ENCODE measurements at regions not wholly inside any gene's neighbourhood (a gene's known extent, or its start where the extent isn't known, plus 50 kb on each side); places are given as distances from the start of the nearest gene placed in this dataset.

DNA sequence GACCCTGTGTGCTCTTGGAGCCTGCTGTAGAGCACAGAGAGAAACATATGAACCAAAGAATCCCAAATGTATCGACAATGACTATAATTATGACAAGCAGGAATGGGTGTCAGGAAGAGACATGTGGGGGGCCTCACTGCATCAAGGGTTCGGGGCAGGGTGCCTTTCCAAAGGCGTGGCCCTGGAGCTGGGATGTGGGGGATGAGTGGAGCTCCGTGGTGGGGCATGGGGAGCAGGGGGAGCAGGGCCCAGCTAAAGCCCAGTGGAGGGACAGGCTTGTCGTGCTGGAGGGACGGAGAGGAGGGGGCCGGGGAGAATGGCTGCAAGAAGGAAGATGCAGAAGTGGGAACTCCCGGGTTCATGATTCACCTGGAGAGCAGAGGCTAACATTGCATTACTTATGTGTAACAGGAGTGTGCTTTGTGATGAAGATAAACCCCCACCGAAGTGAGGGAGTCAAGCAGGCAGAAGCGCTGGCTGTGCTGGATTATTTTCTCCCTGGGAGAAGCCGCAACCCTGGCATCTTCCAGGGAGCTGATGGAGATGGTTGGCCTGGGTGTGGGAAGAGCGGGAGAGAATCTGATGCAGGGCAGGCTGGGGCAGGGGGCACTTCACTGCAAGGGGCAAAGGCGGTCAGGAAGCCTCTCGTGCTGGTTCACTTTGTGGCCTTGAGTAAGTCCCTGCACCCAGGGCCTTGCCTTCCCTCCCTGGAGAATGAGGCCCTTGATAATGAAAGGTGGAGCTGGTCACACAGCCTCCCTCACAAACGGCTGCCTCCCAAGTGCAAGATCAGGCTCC, 124.6 kb upstream of the RUNX3 start:
- H3K27me3 Mint-ChIP-seq (ENCODE audit: insufficient read depth) = peaks cover 2% of the 10 kb centered on the region
- no peaks in the 10 kb centered on the region for H3K36me3 Mint-ChIP-seq (ENCODE audit: low read depth)

DNA sequence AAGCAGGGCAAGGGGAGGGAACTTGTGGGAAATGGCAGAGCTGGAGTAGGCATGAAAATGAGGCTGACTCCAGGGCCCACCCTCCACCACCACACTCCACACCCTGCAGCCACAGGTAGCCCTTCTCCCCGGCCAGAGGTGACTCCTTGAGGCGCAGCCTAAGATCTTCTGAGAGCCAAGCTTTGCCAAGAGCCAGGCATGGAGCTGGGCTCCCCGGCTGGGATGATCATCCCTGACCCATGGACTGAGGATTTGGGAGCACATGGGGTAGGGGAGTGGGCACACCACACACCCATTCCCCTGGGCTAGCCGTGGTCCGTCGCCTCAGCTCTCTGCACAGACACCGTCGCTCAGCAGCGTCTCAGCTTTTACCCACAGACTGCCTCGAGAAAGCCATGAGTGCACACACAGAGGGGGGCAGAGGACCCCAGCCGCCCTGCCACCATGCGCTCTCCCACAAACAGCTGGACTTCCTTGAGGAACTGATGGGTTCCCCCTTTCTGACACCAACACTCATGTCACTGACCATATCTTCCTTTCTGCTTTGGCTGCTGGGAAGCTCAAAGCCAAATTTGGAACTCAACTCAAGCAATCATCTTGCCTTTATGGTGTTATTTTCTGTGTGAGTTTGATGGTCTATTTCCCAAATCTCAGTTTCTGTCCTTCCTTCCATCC, 123.6 kb upstream of the RUNX3 start:
- Histone ChIP-seq H3K4me1 (ENCODE audit: control insufficient read depth, insufficient read depth, low read length) (no peaks in the 10 kb centered on the region), H3K36me3 (ENCODE audit: control insufficient read depth, insufficient read depth, low read length) (no peaks in the 10 kb centered on the region), H3K9ac (ENCODE audit: extremely low read depth, low read length, poor library complexity, severe bottlenecking) (no peak overlapping the region), H3K4me3 (ENCODE audit: low read length) (no peak overlapping the region), H3K9me3 (ENCODE audit: control insufficient read depth, low read length) (no peaks in the 10 kb centered on the region), H3K27me3 (ENCODE audit: control insufficient read depth, insufficient read depth, low read length, poor library complexity, severe bottlenecking) (no peaks in the 10 kb centered on the region), H3K27ac (ENCODE audit: low read depth, low read length) (no peak overlapping the region)
- TF ChIP-seq, protein P1, sequence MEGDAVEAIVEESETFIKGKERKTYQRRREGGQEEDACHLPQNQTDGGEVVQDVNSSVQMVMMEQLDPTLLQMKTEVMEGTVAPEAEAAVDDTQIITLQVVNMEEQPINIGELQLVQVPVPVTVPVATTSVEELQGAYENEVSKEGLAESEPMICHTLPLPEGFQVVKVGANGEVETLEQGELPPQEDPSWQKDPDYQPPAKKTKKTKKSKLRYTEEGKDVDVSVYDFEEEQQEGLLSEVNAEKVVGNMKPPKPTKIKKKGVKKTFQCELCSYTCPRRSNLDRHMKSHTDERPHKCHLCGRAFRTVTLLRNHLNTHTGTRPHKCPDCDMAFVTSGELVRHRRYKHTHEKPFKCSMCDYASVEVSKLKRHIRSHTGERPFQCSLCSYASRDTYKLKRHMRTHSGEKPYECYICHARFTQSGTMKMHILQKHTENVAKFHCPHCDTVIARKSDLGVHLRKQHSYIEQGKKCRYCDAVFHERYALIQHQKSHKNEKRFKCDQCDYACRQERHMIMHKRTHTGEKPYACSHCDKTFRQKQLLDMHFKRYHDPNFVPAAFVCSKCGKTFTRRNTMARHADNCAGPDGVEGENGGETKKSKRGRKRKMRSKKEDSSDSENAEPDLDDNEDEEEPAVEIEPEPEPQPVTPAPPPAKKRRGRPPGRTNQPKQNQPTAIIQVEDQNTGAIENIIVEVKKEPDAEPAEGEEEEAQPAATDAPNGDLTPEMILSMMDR (conservative IDR thresholded peaks at IDR 0.05) = no peak
- Mint-ChIP-seq H3K27me3 (ENCODE audit: insufficient read depth) (peaks cover 2% of the 10 kb centered on the region), H3K36me3 (ENCODE audit: low read depth) (no peaks in the 10 kb centered on the region), H3K4me3 (no peak overlapping the region), H3K27ac (no peak overlapping the region), H3K4me1 (peaks cover 10% of the 10 kb centered on the region), H3K9me3 (no peaks in the 10 kb centered on the region)
- DNase-seq = no peak
- WGBS, 2 experiments (ENCODE audit: insufficient coverage in 1 of 2, insufficient read length in 1 of 2) = 90 to 91% methylated on average over 9 to 12 of the region's 12 CpGs

More for the DNA sequence above, 124.6 kb upstream of the RUNX3 start:
- no peaks in the 10 kb centered on the region for H3K27me3 ChIP-seq (ENCODE audit: control insufficient read depth, insufficient read depth, low read length, poor library complexity, severe bottlenecking)
- no peaks in the 10 kb centered on the region for H3K36me3 ChIP-seq (ENCODE audit: control insufficient read depth, insufficient read depth, low read length)
- H3K9me3 ChIP-seq (ENCODE audit: control insufficient read depth, low read length) = no peaks in the 10 kb centered on the region
- no peak for DNase-seq
- H3K4me3 ChIP-seq (ENCODE audit: low read length) = no peak overlapping the region
- no peak overlapping the region for H3K27ac Mint-ChIP-seq
- no peaks in the 10 kb centered on the region for H3K9me3 Mint-ChIP-seq
- peaks cover 13% of the 10 kb centered on the region for H3K4me1 Mint-ChIP-seq
- H3K4me3 Mint-ChIP-seq = no peak overlapping the region
- TF ChIP-seq, protein P1 (conservative IDR thresholded peaks at IDR 0.05) = no peak
- 72 to 75% methylated on average over 9 to 15 of the region's 15 CpGs for WGBS, 2 experiments (ENCODE audit: insufficient coverage in 1 of 2, insufficient read length in 1 of 2)
- H3K9ac ChIP-seq (ENCODE audit: extremely low read depth, low read length, poor library complexity, severe bottlenecking) = no peak overlapping the region
- no peak overlapping the region for H3K27ac ChIP-seq (ENCODE audit: low read depth, low read length)
- no peaks in the 10 kb centered on the region for H3K4me1 ChIP-seq (ENCODE audit: control insufficient read depth, insufficient read depth, low read length)

DNA sequence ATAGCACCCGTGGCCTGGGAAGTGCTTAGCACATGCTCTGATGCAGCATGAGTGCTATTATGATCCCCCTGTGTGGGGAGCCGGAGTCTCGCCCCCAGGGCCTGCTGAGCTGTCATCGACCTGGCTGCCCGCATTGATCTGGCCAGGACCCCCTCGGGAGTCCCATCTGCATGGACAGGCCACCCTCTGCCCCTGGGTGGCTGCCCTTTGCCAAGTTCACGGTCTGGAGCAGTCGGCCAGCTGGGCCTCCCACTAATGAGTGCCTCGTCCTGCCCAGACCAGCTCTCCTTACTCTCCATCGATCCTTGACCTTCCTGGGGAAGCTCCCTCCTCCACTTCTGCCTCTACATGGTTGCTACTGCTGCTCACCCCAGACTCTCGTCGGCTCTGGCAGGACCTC, 121.8 kb upstream of the RUNX3 start:
- TF ChIP-seq, protein P1 (conservative IDR thresholded peaks at IDR 0.05) = no peak
- 84 to 86% methylated on average over 9 to 12 of the region's 12 CpGs for WGBS, 2 experiments (ENCODE audit: insufficient coverage in 1 of 2, insufficient read length in 1 of 2)
- Histone ChIP-seq H3K9ac (ENCODE audit: extremely low read depth, low read length, poor library complexity, severe bottlenecking) (no peak overlapping the region), H3K9me3 (ENCODE audit: control insufficient read depth, low read length) (no peaks in the 10 kb centered on the region), H3K27me3 (ENCODE audit: control insufficient read depth, insufficient read depth, low read length, poor library complexity, severe bottlenecking) (no peaks in the 10 kb centered on the region), H3K4me1 (ENCODE audit: control insufficient read depth, insufficient read depth, low read length) (no peaks in the 10 kb centered on the region), H3K36me3 (ENCODE audit: control insufficient read depth, insufficient read depth, low read length) (no peaks in the 10 kb centered on the region), H3K27ac (ENCODE audit: low read depth, low read length) (no peak overlapping the region), H3K4me3 (ENCODE audit: low read length) (no peak overlapping the region)
- no peak overlapping the region for H3K4me3 Mint-ChIP-seq
- H3K4me1 Mint-ChIP-seq = peaks cover 7% of the 10 kb centered on the region
- H3K27ac Mint-ChIP-seq = no peak overlapping the region
- no peaks in the 10 kb centered on the region for H3K36me3 Mint-ChIP-seq (ENCODE audit: low read depth)
- H3K27me3 Mint-ChIP-seq (ENCODE audit: insufficient read depth) = peaks cover 2% of the 10 kb centered on the region
- no peaks in the 10 kb centered on the region for H3K9me3 Mint-ChIP-seq
- no peak for DNase-seq
